Neutrophil (primary cell): ENCODE measurements at regions not wholly inside any gene's neighbourhood (a gene's known extent, or its start where the extent isn't known, plus 50 kb on each side); places are given as distances from the start of the nearest gene placed in this dataset.

ENCODE experiments used
- H3K27ac ChIP-seq: fragments of 200-600 bp; sonication (generic); 2 replicates; pipeline ENCODE4 v1.5.1; 2016; ENCODE audit warnings: mild to moderate bottlenecking, moderate library complexity
- H3K27me3 ChIP-seq: fragments of 200-600 bp; sonication (generic); 2 replicates; pipeline ENCODE4 v1.6.0; 2016; ENCODE audit warnings: mild to moderate bottlenecking
- H3K36me3 ChIP-seq: fragments of 200-600 bp; sonication (generic); 2 replicates; pipeline ENCODE4 v1.5.1; 2017
- H3K4me1 ChIP-seq, 2 experiments: fragments of 200-600 bp in 1 of 2; sonication (generic) in 1 of 2; 1 replicate in 1 of 2; 2 replicates in 1 of 2; pipeline versions ENCODE4 v1.5.1 to v1.6.1; 2013 to 2016; ENCODE audit warnings: low read depth in 1 of 2, low read length in 1 of 2, mild to moderate bottlenecking in 1 of 2, moderate library complexity in 1 of 2; ENCODE audit not compliant: control insufficient read depth in 1 of 2, insufficient read depth in 1 of 2
- H3K4me3 ChIP-seq, 2 experiments: fragments of 200-600 bp in 1 of 2; sonication (generic) in 1 of 2; 1 replicate in 1 of 2; 2 replicates in 1 of 2; pipeline ENCODE4 v1.5.1; 2013 to 2016; ENCODE audit warnings: low read depth in 1 of 2, low read length in 1 of 2, mild to moderate bottlenecking in 1 of 2, moderate library complexity in 1 of 2
- H3K9me3 ChIP-seq: fragments of 200-600 bp; sonication (generic); 2 replicates; pipeline ENCODE4 v1.5.1; 2016
- CTCF ChIP-seq: fragments of 200-600 bp; sonication (generic); IDR thresholded peaks from 2 replicates; pipeline ENCODE4 v1.5.1; 2016; ENCODE audit warnings: antibody characterized with exemption

GRCh38 chr6:6908121-6908520 lies 199.6 kb upstream of the RREB1 start:
- Histone ChIP-seq H3K27me3 (no peaks in the 10 kb centered on the region), H3K9me3 (no peaks in the 10 kb centered on the region), H3K4me1 (peaks cover 0 to under 1% of the 10 kb centered on the region in 2 experiments), H3K36me3 (no peaks in the 10 kb centered on the region), H3K4me3 (no peak overlapping the region), H3K27ac (no peak overlapping the region)
- no peak for TF ChIP-seq CTCF

- Histone ChIP-seq H3K36me3 (no peaks in the 10 kb centered on the region), H3K9me3 (no peaks in the 10 kb centered on the region), H3K27ac (no peak overlapping the region), H3K4me3 (no peak overlapping the region), H3K27me3 (no peaks in the 10 kb centered on the region), H3K4me1 (peaks cover 3 to 6% of the 10 kb centered on the region in 2 experiments)
- TF ChIP-seq CTCF, result no peak
Measured at GRCh38 chr6:6909111-6909510, 198.7 kb upstream of the RREB1 start.

GRCh38 chr6:6910734-6911295 lies 196.9 kb upstream of the RREB1 start:
- Histone ChIP-seq H3K27ac (no peak overlapping the region), H3K27me3 (no peaks in the 10 kb centered on the region), H3K9me3 (no peaks in the 10 kb centered on the region), H3K4me3 (no peak overlapping the region), H3K36me3 (no peaks in the 10 kb centered on the region), H3K4me1 (peaks cover 10 to 13% of the 10 kb centered on the region in 2 experiments)
- no peak for TF ChIP-seq CTCF

GRCh38 chr6:6911391-6911790 lies 196.4 kb upstream of the RREB1 start:
- H3K4me1 ChIP-seq, result peaks cover 16 to 19% of the 10 kb centered on the region in 2 experiments
- no peaks in the 10 kb centered on the region for H3K27me3 ChIP-seq
- H3K27ac ChIP-seq, result no peak overlapping the region
- no peak for TF ChIP-seq CTCF
- no peak overlapping the region for H3K4me3 ChIP-seq
- no peaks in the 10 kb centered on the region for H3K9me3 ChIP-seq
- H3K36me3 ChIP-seq, result no peaks in the 10 kb centered on the region

- H3K36me3 ChIP-seq, result no peaks in the 10 kb centered on the region
- no peak overlapping the region for H3K4me3 ChIP-seq
- H3K9me3 ChIP-seq, result no peaks in the 10 kb centered on the region
- TF ChIP-seq CTCF, result no peak
- peak overlapping the region; percentile 37 for H3K27ac ChIP-seq
- peaks cover 20 to 23% of the 10 kb centered on the region in 2 experiments for H3K4me1 ChIP-seq
- no peaks in the 10 kb centered on the region for H3K27me3 ChIP-seq
Measured at GRCh38 chr6:6912817-6913744, 194.7 kb upstream of the RREB1 start.
